Loucy (cell line): ENCODE measurements at regions not wholly inside any gene's neighbourhood (a gene's known extent, or its start where the extent isn't known, plus 50 kb on each side); places are given as distances from the start of the nearest gene placed in this dataset.

Source experiments
- EZH2phosphoT487 ChIP-seq: fragments of 200-600 bp; IDR thresholded peaks from 2 replicates; pipeline ENCODE4 v1.6.1; 2018; ENCODE audit warnings: antibody characterized with exemption, mild to moderate bottlenecking, moderate library complexity, borderline replicate concordance
- TF ChIP-seq, protein P1 (sequence below): fragments of 200-600 bp; sonication (generic); conservative IDR thresholded peaks from 2 replicates; pipeline ENCODE4 v1.5.1; 2014; ENCODE audit warnings: mild to moderate bottlenecking, antibody characterized with exemption, low read length

DNA sequence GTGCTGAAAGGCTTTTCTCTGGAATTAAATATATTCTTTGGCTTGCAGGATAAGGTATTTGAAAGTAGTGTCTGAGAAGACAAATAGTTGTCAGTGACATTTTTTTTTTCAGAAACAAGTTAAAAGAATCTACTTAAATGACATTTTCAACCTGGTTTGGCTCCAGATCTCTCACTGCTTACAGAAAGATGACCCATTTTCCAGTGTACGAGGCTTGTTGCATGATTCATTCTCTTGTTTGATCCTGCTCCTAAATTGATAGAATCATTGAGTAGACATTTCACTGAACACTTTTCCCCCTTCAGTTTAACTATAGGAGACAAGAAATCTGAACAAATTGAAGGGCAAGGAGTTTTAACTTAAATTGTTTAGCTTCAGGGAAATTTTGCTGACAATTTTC is 546.1 kb downstream of the ZNF608 start:
- TF ChIP-seq, protein P1, sequence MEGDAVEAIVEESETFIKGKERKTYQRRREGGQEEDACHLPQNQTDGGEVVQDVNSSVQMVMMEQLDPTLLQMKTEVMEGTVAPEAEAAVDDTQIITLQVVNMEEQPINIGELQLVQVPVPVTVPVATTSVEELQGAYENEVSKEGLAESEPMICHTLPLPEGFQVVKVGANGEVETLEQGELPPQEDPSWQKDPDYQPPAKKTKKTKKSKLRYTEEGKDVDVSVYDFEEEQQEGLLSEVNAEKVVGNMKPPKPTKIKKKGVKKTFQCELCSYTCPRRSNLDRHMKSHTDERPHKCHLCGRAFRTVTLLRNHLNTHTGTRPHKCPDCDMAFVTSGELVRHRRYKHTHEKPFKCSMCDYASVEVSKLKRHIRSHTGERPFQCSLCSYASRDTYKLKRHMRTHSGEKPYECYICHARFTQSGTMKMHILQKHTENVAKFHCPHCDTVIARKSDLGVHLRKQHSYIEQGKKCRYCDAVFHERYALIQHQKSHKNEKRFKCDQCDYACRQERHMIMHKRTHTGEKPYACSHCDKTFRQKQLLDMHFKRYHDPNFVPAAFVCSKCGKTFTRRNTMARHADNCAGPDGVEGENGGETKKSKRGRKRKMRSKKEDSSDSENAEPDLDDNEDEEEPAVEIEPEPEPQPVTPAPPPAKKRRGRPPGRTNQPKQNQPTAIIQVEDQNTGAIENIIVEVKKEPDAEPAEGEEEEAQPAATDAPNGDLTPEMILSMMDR = no peak
- no peak for TF ChIP-seq EZH2phosphoT487
